Inferior parietal cortex (tissue), 1 donor: ENCODE measurements at regions not wholly inside any gene's neighbourhood (a gene's known extent, or its start where the extent isn't known, plus 50 kb on each side); places are given as distances from the start of the nearest gene placed in this dataset.

Experiments used
- DNase-seq: peaks from one replicate; pipeline ENCODE4 v3.0.0-alpha.2; 2016; ENCODE audit errors: extremely low spot score

DNA sequence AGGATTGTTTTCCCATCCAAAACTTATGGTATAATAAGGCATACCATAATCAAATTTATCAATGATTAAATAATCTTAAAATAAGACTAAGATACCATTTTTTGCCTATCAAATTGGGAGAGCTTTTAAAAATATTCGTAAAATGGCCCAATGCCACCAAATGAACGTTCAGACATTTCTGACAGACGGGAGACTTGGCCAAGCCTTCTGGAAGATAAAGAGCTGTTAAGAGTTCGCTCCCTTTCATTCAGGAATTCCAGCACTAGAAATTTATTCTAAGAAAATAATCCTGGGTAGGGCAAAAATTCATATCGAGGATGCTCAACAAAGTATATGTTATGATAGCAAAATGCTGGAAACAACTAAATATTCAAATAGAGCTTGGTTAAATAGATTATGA is 85.6 kb upstream of the NEO1 start:
- no peak for DNase-seq

DNA sequence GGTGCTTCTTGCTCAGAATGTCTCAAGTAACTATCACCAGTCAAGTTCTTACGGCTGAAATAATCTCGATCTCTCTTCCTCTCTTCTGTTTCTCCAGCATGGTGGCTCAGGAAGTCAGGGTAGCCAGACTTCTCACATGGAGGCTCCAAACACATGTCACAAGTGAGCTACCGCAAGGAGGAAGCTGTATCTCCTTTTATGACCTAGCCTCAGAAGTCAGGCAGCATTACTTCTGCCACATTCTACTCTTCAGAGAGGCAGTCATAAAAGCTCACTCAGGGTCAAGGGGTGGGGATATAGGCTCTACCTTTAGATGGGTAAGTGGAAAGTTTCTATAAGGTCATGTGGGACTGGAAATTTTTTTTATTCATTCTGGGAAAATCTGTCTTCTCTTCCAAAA is 86.6 kb upstream of the NEO1 start:
- no peak for DNase-seq

DNA sequence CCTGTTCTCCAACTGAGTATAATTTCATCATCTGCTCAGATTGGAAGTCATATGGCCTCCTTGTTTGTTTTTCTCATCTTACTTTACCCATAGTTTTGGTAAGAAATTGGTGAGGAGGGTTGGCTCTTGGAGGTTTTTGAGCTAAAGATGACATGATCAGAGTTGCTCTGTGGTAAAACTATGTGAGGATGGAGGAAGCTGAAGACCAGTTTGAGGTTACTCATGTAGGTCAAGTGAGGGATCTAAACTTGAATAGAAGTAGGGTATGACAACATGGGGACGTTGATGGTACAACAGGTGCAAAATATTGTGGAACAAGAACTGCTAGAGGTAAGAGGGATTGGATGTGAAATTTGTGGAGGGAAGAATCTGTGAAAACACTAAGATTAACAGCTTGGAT is 87.7 kb upstream of the NEO1 start:
- DNase-seq = no peak

DNA sequence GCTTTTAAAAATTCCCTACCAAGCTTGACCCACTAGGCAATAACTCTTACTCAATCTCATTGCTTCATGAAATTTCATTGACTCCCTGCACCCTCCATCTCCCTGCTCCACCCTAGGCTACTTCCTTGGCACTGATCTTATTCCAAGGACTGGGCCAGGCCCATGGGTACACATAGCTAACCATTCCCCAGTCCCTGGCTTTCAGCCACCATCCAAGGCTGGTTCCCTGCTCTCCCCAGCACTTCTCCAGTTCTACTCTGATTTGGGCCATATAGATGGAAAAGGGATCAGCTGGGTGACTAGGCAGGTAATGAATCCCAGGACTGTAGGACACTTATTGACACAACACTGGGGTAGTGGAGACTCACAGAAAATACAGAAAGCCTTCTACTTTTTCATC is 88.1 kb upstream of the NEO1 start:
- no peak for DNase-seq

DNA sequence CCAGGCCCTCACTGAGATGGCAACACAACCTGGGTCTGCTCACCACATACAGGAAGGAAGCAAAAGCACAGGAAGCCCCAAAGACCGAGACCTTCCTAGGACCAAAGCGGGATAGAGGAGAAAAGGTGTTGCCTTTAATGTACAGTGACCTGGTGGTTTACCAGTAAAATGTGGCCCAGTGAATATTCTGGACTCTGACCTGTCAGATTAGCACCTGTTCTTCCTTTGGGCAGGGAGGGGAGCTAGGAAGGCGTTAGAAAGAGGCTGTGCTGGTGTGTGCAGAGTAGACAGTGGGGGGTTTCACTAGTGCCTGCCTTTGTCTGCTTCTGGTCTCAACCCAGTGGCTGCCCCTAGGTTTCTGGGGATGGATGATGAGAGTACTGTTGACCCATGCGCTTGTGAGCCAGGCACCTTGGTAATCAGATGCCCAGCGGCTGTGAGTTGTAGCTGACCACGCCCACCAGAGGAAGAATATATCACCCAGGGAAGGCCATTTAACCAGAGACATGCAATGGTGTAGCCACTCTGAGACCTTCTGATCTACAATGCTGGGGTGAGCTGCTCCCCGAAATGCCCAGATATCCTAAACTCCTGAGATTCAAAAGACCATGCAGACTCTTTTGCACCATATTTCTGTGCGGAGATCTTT is 90.1 kb upstream of the NEO1 start:
- DNase-seq = no peak

DNA sequence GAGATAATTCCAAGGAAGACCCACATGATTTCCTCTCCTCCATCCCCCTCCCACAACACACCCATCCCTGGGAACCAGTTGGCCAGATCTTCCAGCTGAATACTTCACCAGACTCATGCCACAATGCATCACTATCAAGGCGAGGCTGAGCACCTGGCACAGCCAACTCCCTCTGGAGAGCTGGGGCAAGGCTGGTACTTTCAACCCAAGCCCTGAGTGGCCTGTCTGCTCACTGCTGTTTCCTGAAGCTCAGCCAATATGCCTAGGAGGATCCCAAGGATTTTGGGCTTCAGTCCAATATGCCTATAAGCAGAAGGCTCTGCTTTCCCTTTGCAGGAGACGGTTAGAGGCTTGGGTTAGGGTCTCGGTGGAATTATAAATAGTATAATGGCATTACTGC is 90.9 kb upstream of the NEO1 start:
- DNase-seq = no peak

DNA sequence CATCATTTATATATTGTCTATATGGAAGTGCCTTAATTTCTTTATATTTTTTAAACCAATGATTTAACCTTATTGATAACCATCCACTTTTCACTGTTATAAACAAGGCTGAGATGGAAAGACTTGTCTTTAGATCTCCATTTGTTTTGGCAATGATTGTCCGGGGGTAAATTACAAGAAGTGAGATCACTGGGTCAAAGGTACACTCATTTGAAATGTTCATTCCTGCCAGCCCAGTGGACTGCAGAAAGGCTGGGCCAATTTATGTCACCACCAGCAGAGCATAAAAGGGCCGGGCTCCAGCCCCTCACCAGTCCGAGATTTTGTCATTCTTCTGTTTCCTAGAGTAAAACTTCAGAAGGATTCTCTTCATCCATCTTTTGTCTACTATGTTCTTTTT is 93.6 kb upstream of the NEO1 start:
- no peak for DNase-seq

DNA sequence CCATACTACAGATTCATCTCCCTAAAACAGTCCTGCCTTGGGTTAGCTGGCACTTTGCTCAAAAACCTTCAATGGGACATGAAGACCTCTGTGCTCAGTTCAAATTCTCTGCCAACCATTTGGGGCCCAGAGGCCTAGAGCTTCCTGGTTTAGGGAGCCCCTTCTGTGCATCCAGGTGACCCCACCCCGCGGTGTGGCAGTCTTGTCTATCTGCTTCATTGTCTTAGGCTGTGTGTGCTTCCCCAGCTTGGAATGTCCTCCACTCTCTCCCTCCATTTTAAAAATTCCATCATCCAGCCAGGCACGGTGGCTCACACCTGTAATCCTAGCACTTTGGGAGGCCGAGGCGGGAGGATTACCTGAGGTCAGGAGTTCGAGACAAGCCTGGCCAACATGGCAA is 99.0 kb upstream of the NEO1 start:
- no peak for DNase-seq

DNA sequence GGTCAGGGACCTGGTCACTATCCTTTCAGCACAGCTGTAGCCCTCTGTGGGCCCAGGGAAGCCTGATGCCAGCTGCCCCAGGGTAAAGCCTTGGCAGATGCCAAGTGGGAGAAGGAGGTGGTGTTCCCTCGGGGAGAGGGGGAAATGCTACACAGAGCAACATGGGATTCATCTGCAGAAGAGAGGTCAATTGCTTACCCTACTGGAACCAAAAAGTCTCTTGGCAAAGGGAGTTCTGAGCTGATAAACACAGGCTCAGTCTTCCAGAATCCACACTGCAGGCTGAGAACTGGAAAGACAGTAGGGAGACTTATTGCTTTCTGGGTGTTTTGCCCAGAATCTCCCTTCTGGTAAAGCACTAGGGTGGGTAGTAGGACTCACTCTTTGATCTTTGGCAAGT is 100.1 kb upstream of the NEO1 start:
- no peak for DNase-seq

DNA sequence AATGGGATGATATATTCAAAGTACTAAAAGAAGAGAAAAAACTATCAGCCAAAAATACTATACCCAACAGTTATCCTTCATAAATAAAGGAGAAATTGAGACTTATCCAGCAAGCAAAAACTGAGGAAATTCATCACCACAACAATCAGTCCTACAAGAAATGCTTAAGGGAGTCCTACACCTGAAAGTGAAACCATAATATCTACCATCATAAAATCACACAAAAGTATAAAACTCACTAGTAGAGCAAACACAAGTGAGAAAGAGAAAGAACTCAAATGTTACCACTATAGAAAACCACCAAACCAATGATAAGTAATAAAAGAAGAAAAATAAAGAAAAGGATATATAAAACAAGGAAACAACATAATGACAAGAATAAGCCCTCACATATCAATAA is 103.6 kb upstream of the NEO1 start:
- DNase-seq = no peak

DNA sequence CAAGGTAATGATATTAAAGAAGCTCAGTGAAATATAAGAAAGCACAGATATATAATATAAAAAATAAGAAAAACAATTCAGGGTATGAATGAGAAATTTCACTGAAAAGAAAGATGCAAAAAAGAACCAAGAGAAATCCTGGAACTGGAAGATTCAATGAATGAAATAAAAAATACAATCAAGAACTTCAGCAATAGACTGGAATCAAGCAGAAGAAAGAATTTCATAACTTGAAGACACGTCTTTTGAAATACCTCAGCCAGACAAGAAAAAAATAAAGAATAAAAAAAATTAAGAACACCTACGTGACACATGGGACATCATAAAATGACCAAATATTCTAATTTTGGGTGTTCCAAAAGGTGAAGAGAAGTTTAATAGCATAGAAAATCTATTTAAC is 104.6 kb upstream of the NEO1 start:
- DNase-seq = no peak

DNA sequence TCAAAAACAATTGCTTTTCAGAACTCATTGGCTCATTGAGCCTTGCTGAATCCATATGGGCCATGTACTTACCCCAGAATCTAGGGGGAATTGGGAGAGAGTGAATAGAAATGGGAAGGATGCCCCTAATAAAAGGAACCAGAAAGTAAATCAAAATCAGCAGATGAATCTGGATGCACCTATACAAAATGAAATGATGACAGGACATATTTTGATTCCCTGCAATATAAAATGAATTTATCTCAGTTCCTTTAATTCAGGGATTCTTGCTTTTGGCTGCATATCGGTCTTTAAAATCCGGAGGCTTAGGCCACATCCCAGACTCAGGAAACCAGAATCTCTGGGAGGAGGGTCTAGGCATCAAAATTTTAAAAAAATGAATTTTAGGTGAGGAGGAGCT is 107.7 kb upstream of the NEO1 start:
- no peak for DNase-seq

DNA sequence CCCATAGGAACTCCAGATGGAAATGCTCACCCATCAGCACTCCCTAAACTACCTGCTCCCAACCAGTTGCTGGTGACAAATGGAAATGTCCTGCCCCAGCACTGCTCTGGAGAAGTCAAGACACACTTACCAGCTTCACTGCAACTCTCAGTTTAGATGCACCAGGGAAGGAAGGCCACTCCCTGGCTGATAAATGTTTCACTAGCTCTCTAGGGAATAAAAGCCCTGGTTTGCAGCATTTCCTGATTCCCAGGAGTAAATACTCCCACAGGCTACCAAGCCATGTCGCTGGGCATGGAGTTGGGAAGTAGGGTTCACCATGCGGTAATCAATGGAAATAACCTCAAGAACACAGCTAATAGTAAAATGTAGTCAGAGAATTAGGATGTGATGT is 112.0 kb upstream of the NEO1 start:
- no peak for DNase-seq

DNA sequence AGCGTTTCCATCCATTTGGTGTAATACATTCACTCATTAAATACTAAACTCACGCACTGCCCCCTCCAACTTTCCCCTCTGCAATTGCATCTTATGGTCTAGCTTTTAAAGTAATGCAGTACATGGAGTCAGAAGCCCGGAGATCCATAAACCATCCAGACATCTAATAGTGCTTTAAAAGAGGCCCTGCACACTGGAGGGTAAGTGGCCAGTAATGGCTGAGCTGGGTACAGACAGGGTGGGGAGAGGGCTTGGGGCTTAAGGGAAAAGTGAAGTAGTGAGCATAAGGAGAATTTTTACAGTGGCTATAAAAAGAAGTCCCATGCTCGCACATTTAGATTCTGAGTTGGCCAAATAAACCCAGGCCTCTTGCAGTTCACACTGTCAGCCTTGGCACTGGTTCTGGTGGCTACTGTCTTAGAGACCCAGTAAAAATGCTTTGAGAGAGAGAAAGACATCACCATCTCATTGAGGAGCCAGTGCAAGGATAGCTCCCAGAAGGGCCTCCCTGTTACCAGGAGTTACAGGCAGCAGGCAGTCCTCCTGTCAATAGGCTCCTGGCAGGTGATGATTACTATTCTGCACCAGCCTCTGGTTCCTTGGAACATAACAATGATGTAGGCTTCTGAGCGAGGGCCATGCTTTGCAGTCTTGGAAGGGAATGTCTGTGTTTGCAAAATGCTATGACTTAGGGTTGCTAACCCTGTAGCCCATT is 112.6 kb upstream of the NEO1 start:
- peak; percentile 7 for DNase-seq

DNA sequence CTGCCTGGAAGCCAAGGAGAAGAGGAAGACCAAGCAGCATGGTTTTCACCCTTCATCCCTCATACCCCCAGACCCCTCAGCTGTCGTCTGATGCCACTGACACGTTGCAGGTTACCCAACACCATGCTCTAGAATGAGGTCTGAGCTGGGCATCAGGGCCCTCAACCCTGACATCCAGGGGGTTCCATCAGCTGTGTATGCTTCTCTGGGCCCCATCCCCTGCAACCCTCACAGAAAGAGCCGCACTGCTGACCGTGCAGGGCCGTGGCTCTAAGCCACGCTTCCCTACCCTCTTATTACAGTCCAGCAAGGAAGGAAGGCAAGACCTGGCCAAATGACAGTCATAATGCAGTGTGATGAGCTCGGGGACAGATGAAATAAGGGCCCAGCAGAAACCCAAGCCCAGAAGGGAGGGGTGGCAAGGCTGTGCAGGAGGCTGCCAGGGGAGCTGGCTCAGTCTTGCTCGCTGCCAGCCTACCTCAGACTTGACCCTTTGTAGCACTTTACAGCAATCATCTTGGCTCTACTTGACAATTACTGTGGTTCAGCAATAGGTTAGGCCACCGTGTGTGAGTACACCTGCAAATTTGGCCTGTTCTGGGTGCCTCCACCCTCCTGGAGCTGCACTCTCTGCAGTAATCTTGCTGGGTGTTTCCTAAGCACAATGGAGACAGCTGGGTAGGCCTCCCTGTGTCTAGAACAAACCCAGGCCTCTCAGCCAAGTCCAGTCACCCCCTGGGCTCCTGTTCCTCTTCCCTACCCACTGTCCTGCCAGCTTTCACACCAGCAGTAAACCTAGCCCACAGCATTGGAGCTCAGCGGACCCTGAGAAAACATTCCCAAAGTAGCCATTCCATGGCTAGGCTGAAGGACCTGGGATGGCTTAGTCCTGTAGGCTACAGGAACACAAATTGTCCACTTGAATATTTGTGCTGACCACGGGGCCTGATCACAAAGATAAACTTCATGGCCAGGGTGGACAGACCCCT is 115.3 kb upstream of the NEO1 start:
- no peak for DNase-seq

DNA sequence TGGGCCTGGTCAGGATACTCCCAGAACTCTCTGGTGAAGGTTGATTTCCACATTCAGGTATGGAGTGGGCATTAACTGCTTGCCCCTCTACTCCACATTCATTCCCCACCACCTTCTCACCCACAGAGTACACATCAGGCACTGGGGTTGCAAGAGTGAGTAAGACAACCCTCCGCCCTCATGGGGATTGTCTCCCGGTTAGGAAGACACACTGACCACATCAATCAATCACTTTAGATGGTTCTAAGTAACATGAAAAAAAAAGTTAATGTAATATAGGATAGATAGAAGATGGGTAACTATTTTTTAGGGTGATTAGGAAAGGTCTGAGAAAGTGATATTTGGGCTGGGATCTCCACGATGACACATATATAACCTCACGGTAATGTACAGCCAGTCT is 116.0 kb upstream of the NEO1 start:
- DNase-seq = no peak

DNA sequence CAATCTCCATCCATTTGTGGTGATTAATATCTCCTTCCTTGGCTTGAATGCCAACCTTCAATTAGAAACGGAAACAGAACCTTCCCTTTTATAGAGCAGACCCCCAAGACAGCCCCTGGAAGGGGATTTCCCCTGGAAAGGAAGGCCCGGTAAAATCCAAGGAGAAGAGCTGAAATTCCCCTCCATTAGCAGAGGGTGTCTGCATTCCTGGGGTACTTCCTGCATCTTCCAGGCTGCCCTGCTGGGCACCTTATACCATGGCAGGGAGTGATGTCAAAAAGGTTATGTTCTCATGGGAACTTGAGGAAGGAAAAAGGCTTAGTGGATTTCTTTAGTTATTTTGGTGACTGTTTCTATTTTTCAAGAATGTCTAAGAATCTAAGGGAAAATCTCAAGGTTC is 116.7 kb upstream of the NEO1 start:
- DNase-seq = no peak

DNA sequence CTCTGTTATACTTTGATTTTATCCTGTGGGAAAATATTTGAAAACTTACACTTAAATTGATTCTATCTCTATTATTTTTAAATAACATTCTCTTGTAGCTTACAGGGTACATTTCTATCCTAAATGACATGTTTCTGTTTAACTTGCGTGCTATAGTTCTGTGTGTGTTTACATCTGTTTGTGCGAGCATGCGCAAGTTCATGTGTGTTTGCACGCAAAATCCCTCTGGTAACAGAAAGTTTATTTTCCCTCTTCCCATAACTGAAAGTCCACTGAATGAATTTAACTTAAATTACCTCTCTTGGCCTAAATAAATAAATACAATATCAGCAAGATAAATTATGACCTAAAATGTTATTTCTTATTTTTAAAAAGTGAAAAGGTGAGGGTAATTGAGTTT is 117.3 kb upstream of the NEO1 start:
- no peak for DNase-seq

DNA sequence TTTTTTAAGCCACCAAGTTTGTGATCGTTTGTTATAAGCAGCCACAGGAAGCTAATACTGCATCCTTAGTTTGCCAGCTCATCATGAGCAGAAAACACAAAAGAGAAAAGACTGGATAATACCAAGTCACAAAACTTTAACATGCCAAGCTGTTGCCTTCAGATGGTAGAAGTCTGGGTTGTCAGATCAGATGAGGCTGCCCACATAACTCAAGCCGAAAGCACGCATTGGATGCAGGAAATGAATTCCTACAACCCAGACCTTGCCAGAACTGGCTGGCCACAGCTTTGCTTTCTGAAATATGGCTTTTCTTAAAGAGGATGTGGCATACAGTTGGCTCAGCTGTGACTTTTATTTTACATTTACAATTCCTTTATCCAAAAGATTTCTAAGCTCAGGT is 118.3 kb upstream of the NEO1 start:
- no peak for DNase-seq

DNA sequence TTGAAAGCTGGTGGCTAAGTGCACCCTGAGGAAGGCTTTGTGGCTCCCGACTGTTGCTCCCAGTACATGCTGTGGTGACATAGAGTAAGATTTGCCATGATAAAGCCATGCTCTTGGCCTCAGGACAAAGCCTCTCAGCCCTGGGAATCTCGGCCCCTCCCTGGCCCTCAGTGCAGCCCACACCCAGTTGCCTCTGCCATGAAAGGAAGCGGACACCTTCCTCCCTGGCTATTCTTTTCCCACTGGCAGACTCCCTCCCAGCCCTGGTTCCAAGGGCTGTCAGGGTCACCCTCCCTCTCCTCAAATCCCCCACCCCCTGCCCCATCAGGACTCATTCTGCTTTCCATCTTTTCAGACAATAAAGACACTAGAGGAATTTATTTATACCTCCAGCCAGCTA is 119.8 kb upstream of the NEO1 start:
- DNase-seq = no peak

DNA sequence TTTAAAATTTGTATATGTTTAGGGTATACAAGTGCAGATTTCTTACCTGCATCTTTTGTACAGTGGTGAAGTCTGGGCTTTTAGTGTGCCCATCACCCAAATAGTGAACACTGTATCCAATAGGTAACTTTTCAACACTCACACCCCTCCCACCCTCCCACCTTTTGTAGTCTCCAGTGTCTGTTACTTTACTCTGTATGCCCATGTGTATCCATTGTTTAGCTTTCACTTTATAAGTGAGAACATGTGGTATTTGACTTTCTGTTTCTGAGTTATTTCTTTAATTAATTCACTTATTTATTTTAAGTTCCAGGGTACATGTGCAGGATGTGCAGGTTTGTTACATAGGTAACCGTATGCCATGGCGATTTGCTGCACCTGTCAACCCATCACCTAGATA is 124.8 kb upstream of the NEO1 start:
- no peak for DNase-seq

DNA sequence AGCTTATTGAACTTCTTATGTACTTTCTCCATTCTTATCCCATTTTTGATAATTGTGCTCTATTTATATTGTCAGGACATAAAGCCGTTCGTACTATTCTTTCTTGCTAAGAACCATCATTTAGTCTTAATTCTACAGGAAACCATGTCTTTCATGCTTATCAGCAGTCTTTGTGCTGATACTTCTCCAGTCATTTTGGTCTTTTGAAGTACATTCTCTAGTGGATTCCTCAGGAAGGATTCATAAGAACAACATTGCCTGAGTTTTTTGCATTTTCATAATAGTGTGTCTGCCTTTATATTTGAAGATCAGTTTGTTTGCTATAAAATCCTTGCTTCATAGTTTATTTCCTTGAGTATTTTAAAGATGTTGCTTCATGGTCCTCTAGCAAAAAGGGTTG is 126.6 kb upstream of the NEO1 start:
- DNase-seq = no peak

DNA sequence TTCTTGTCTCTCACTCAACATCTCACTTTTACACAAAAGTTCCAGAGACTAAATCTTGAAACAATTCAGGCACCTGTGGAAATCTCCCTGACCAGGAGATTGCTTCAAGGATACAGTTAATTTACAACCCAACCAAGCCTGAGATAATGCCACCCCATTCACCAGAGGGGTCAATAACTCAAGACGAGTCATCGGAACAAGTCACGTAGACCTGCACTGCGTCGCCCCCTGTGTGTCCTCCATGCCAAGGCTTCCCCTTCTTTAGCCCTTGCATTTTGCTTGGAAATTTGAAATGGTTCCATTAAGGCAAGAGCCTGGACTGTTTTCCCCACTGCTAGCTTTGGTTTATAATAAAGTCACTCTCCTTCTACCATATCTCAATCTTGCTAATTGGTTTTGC is 129.0 kb upstream of the NEO1 start:
- DNase-seq = no peak
